GM12891 (cell line): ENCODE measurements at regions not wholly inside any gene's neighbourhood (a gene's known extent, or its start where the extent isn't known, plus 50 kb on each side); places are given as distances from the start of the nearest gene placed in this dataset.

Experiments
- DNase-seq: peaks from one replicate; pipeline ENCODE4 v3.0.0; 2011; ENCODE audit warnings: low spot score; ENCODE audit not compliant: insufficient read length
- FAIRE-seq: peaks from 2 replicates; lab custom pipeline; 2011; peaks lifted over from hg19 to GRCh38; lab: Jason Lieb, UNC
- PAX5 ChIP-seq: IDR thresholded peaks from 2 replicates; pipeline ENCODE4 v1.6.1; 2011; ENCODE audit warnings: low read length, moderate library complexity, mild to moderate bottlenecking; ENCODE audit not compliant: insufficient read depth, severe bottlenecking
- POLR2A ChIP-seq: IDR thresholded peaks from 2 replicates; pipeline ENCODE4 v1.6.1; 2011; ENCODE audit warnings: low read depth, low read length, control low read depth
- POLR2AphosphoS5 ChIP-seq: IDR thresholded peaks from 2 replicates; pipeline ENCODE4 v1.6.1; 2011; ENCODE audit warnings: low read depth, low read length, control low read depth
- POU2F2 ChIP-seq: IDR thresholded peaks from 2 replicates; pipeline ENCODE4 v1.6.1; 2011; ENCODE audit warnings: low read depth, mild to moderate bottlenecking, control low read depth, low read length, moderate library complexity
- SPI1 ChIP-seq: IDR thresholded peaks from 2 replicates; pipeline ENCODE4 v1.6.1; 2011; ENCODE audit warnings: low read depth, low read length, control low read depth
- TAF1 ChIP-seq: IDR thresholded peaks from 2 replicates; pipeline ENCODE4 v1.6.1; 2011; ENCODE audit warnings: low read depth, low read length, control low read depth

DNA sequence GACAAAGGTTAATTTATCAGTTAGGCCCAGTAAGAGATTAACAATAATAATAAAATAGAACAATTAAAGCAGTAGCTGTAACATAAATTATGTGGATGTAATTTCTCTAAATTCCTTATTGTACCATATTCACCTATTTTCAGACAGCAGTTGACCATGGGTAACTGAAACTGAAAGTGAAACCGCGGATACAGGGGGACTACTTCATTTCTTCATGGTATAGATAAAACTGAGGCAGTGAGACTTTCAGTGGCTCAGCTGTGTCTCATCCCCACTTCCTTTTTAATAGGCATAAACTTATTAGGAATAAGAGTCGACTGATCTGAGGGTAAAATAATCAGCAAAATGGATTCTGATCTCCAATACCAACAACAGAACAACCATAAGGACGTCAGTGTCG is 174.0 kb upstream of the WWC1 start:
- DNase-seq (no peak), FAIRE-seq (no peak)
- no peak for TF ChIP-seq POU2F2
- TF ChIP-seq POLR2AphosphoS5: no peak
- TF ChIP-seq TAF1: no peak
- TF ChIP-seq PAX5: no peak
- TF ChIP-seq POLR2A: no peak
- no peak for TF ChIP-seq SPI1

- FAIRE-seq (no peak), DNase-seq (no peak)
- TF ChIP-seq POU2F2: no peak
Observed at GRCh38 chr5:168118042-168118668, 173.3 kb upstream of the WWC1 start.

DNA sequence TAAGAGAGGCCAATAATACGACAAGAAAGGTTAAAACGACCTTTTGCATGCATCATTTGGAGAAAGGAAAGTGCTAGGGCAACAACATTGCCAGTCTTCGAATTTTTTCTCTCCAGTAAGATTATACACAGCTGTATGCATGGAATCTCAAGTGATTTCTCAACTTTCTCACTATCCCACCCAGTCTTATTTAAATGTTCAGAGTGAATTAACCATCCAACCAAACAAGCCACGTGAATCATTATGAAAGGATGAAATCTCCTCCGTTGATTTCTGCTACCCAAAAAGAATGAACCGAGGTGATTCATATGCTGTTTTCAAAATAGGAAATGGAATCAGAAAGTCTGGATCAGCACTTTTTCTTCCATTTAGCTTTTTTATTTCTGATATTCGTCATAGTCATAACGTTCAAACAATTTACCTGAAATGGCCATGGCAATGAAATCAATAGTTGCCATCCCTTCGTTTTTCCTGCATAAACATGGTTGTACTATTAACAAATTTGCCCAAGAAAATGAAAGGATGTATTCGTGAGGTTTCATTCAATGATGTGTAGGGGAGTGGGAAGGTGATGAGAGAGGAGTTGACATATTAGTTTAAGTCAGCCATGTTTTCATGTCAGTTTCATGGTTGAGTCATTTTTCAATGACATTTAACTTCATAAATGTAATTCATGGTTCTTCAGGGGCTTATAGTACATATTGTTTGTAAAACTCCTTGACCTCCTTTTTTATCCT is 170.9 kb upstream of the WWC1 start:
- no peak for TF ChIP-seq TAF1
- no peak for TF ChIP-seq POU2F2
- no peak for TF ChIP-seq POLR2AphosphoS5
- TF ChIP-seq POLR2A: no peak
- TF ChIP-seq PAX5: no peak
- TF ChIP-seq SPI1: no peak
- DNase-seq (no peak), FAIRE-seq (no peak)

DNA sequence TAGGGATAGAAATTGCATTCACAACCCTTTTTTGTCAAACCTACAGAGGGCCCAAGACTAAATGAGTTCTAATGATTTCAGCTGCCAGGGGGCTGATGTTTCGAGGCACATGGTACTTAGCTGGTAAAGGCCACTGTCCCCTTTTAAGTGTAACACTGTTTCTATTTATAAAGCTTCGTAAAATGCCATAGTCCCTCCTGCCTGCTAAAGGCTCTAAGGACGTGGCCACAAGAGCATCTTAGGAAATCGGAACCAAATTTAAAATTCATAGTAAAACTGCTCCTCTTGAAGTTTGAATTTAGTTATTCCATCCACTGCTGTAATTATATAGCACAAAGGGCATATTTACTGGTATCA is 170.3 kb upstream of the WWC1 start:
- DNase-seq: no peak
- no peak for FAIRE-seq
- TF ChIP-seq POLR2AphosphoS5 (no peak), POU2F2 (no peak), TAF1 (no peak), SPI1 (no peak), PAX5 (no peak), POLR2A (no peak)

- FAIRE-seq (no peak), DNase-seq (peak; percentile 32)
- TF ChIP-seq SPI1 (no peak), POU2F2 (no peak), TAF1 (no peak), POLR2A (no peak), POLR2AphosphoS5 (no peak), PAX5 (no peak)
Observed at GRCh38 chr5:168123631-168124528, 167.6 kb upstream of the WWC1 start.

DNA sequence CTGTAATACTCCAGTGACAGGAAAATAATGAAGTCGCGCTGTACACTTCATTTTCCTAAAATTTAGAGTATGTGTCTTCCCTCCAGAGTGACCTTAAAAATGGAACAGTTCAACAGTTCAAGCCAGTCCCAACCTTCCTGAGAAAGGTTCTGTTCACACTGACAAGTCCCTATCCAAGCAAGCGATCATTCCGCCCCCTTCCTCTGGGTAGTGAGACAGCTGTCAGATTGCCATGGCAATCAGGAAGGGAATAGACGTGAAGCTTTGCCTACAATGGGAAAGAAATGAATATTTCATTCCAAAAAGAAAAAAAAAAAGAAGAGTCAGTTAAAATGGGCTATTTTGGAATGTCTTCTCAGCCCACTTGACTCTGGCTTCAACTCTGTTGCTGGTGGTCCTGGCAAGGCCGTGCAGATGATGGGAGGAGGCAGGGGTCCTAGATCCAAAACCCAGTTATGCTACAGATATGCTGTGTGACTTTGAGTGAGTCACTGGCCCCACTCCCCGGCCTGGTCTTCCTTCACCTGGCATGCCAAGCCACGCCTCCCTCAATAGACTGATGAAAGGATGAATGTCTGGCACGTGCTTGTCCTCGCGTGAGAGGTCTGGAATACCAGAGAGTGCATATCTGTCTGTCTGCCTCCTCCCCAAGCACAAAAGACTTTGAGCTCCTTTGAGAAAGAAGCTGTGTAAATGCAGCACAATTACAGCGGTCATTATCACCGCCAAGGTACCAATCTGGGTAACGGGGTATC is 165.8 kb upstream of the WWC1 start:
- no peak for DNase-seq
- no peak for FAIRE-seq
- no peak for TF ChIP-seq POLR2A
- TF ChIP-seq SPI1: no peak
- no peak for TF ChIP-seq POU2F2
- TF ChIP-seq PAX5: no peak
- no peak for TF ChIP-seq POLR2AphosphoS5
- TF ChIP-seq TAF1: no peak

- no peak for FAIRE-seq
- no peak for TF ChIP-seq POLR2A
- TF ChIP-seq POLR2AphosphoS5: no peak
- TF ChIP-seq TAF1: no peak
- no peak for TF ChIP-seq POU2F2
- no peak for TF ChIP-seq PAX5
- TF ChIP-seq SPI1: no peak
Observed at GRCh38 chr5:168126606-168127005, 164.8 kb upstream of the WWC1 start.

DNA sequence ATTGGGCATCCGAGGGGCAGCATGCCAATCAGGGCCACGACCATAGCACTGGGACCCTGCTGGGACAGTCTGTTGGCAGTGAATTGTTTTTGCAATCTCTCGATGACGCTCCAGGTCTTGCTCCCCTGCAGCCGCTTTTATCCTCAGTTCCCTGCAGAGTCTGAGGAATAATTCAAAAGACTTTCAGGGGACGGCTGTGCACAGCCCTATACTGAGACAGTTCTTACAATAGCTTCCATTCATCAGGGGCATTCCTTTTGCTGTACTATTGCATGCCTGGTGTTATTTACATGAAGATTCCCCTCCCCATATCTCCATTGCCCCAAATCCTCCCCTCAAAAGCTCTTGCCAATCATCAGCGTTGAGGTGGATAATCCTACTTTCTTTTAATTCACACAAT is 163.3 kb upstream of the WWC1 start:
- FAIRE-seq (no peak), DNase-seq (no peak)
- TF ChIP-seq POLR2A (no peak), SPI1 (no peak), TAF1 (no peak), PAX5 (no peak), POLR2AphosphoS5 (no peak), POU2F2 (no peak)

More at GRCh38 chr5:168126606-168127005, 164.8 kb upstream of the WWC1 start:
- DNase-seq: no peak
